ENCODE measurements at regions not wholly inside any gene's neighbourhood (a gene's known extent, or its start where the extent isn't known, plus 50 kb on each side); places are given as distances from the start of the nearest gene placed in this dataset.

GRCh38 chr9:113673726-113674125 is 202.4 kb upstream of the ZNF618 start:
- TF ChIP-seq CTCF (conservative IDR thresholded peaks at IDR 0.05 in 1 of 2, IDR thresholded peaks at IDR 0.05 in 1 of 2; ENCODE audit: low read depth in 1 of 2, low read length in 2 of 2), result no peak
- no peak for TF ChIP-seq EZH2 (IDR thresholded peaks at IDR 0.05; ENCODE audit: low read length, missing control alignments)

All from fibroblast of lung (primary cell).